ENCODE measurements at regions not wholly inside any gene's neighbourhood (a gene's known extent, or its start where the extent isn't known, plus 50 kb on each side); places are given as distances from the start of the nearest gene placed in this dataset.

DNA sequence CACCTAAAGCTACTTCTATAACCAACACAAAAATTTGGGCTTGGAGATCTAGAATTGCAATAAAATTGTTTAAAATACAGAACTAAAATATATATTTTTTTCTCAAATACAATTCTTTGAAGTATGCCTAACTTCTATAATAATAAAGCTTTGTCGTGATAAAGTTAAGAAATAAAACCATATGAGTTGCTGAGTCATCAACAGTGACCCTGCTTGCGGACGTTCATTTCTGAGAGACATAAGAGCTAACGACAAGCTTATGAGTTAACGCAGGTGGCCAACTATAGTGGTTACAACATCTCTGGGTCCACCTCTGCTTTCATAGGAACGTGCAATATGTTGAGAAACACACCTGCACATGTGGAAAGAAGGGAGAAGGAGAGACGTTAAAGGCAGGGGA lies 407.1 kb upstream of the SLC14A2 start:
- no peak for TF ChIP-seq SPI1 (IDR thresholded peaks at IDR 0.05; ENCODE audit: low read depth, low read length)
- TF ChIP-seq POLR2A (IDR thresholded peaks at IDR 0.05; ENCODE audit: low read depth, low read length) = no peak
- TF ChIP-seq POU2F2 (IDR thresholded peaks at IDR 0.05; ENCODE audit: low read depth, low read length) = no peak
- no peak for TF ChIP-seq POLR2AphosphoS5 (IDR thresholded peaks at IDR 0.05; ENCODE audit: low read depth, low read length)
- no peak for TF ChIP-seq TAF1 (IDR thresholded peaks at IDR 0.05; ENCODE audit: low read depth, low read length)
